Esophagus muscularis mucosa (tissue), 4 donors: ENCODE measurements at regions not wholly inside any gene's neighbourhood (a gene's known extent, or its start where the extent isn't known, plus 50 kb on each side); places are given as distances from the start of the nearest gene placed in this dataset.

Experiments
- CTCF ChIP-seq, 3 experiments: fragments of 200-600 bp in 2 of 3; fragments of 450-650 bp in 1 of 3; sonication (generic) in 2 of 3; IDR thresholded peaks; one replicate each; pipeline ENCODE4 v1.5.1; 2017 to 2019; ENCODE audit warnings: antibody characterized with exemption in 3 of 3, mild to moderate bottlenecking in 2 of 3, moderate library complexity in 1 of 3
- EP300 ChIP-seq: sonication (generic); formaldehyde crosslinking; IDR thresholded peaks from one replicate; pipeline ENCODE4 v1.6.1; 2017; ENCODE audit warnings: antibody characterized with exemption
- POLR2A ChIP-seq: fragments of 450-650 bp; IDR thresholded peaks from one replicate; pipeline ENCODE4 v1.6.1; 2017; ENCODE audit warnings: antibody characterized with exemption, moderate library complexity, mild to moderate bottlenecking, low read depth

- no peak for TF ChIP-seq CTCF (IDR thresholded peaks at IDR 0.05)
- no peak for TF ChIP-seq POLR2A
- no peak for TF ChIP-seq EP300
Measured at GRCh38 chr18:28725876-28726275, 548.9 kb upstream of the CDH2 start.
